LNCAP (cell line): ENCODE measurements at regions not wholly inside any gene's neighbourhood (a gene's known extent, or its start where the extent isn't known, plus 50 kb on each side); places are given as distances from the start of the nearest gene placed in this dataset.

ENCODE experiments used
- CTCF ChIP-seq: fragments of 450-650 bp; IDR thresholded peaks from 2 replicates; pipeline ENCODE4 v1.5.1; 2017; ENCODE audit warnings: mild to moderate bottlenecking

DNA sequence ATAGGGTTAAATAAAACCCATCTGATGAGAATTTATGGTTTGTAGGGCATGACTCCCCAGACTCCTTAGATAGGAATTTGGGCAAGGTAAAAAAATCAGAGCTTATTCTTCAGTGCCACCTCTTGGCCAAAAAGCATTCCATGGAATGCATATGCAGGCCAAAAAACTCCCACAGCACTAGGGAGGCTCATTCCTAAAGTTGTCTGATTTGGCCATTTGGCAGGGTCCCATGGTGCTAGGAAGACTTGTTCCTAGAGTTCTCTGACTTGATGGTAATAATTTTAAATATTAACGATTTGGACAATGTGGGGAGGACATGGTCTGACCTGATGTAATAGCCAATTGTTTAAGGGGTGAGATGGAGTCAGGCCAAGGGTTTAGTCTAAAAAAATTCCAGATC lies 93.0 kb downstream of the SPIN4 start:
- TF ChIP-seq CTCF = no peak

DNA sequence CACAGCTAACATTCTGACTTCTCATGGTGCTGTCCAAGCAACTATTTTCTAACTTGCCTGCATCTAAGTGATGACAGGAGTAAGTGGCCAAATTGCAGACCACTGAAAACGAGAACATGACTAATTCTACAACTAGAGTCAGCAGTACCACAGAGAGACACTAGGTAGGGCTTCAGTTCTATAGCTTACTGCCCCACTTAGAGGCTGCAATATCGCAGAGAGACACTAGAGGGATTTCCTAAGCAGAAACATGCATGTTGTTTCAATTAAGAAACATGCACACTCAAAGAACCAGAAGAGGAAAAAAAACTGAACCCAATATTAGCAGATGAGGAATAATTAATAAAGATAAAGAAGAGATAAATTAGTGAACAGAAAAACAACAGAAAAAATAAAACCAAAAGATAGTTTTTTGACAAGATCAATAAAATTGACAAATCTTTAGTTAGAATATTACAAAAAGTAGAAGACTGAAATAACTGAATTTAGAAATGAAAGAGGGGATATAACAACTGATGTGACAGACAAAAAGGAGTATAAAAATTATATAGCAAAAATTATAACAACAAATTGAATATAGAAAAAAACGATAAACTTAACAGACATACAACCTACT lies 100.8 kb downstream of the SPIN4 start:
- peak; percentile 82 for TF ChIP-seq CTCF

DNA sequence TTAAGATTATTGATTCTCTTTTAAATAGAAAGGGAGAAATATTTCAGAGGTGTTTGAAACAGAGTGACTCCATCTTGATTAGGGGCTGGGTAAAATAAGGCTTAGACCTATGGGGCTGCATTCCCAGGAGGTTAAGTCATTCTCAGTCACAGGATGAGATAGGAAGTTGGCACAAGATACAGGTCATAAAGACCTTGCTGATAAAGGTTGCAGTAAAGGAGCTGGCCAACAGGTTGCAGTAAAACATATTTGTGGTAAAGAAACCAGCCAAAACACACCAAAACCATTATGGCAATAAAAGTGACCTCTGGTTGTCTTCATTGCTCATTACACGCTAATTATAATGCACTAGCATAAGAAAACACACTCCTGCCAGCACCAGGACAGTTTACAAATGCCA lies 165.0 kb downstream of the SPIN4 start:
- no peak for TF ChIP-seq CTCF

DNA sequence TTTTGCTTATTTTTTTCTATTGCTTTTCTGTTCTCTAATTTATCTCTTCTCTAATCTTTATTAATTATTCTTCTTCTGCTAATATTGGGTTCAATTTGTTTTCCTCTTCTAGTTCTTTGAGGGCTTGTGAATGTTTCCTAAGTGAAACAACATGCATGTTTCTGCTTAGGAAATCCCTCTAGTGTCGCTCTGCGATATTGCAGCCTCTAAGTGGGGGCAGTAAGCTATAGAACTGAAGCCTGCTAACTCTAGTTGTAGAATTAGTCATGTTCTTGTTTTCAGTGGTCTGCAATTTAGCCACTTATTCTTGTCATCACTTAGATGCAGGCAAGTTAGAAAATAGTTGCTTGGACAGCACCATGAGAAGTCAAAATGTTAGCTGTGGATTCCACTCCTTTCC lies 222.6 kb downstream of the SPIN4 start:
- peak; percentile 42 for TF ChIP-seq CTCF

- TF ChIP-seq CTCF = no peak
These were observed 235.9 kb downstream of the SPIN4 start for GRCh38 chrX:63115196-63115595.

- no peak for TF ChIP-seq CTCF
These were observed 249.1 kb downstream of the SPIN4 start for GRCh38 chrX:63101879-63102620.

GRCh38 chrX:63058204-63058603 lies 292.9 kb downstream of the SPIN4 start:
- TF ChIP-seq CTCF = no peak
